Keratinocyte (primary cell): ENCODE measurements at regions not wholly inside any gene's neighbourhood (a gene's known extent, or its start where the extent isn't known, plus 50 kb on each side); places are given as distances from the start of the nearest gene placed in this dataset.

ENCODE experiments used
- DNase-seq: peaks from one replicate; pipeline ENCODE4 v3.0.0-alpha.2; 2011; ENCODE audit warnings: low read depth, missing footprints, low spot score
- FAIRE-seq: peaks from 2 replicates; lab custom pipeline; 2011; peaks lifted over from hg19 to GRCh38; lab: Jason Lieb, UNC
- H2AFZ ChIP-seq: 2 replicates; pipeline ENCODE4 v1.6.0; 2012; ENCODE audit warnings: low read length, control low read depth, inconsistent platforms; ENCODE audit not compliant: control insufficient read depth
- H3K27ac ChIP-seq: 2 replicates; pipeline ENCODE4 v1.5.1; 2011; ENCODE audit warnings: low read length; ENCODE audit not compliant: control insufficient read depth, insufficient read depth
- H3K27me3 ChIP-seq: 3 replicates; pipeline ENCODE4 v1.6.0; 2011; ENCODE audit warnings: low read length; ENCODE audit not compliant: control insufficient read depth, insufficient read depth; ENCODE audit errors: extremely low read depth
- H3K36me3 ChIP-seq, 2 experiments: 2 replicates in 1 of 2; 3 replicates in 1 of 2; pipeline ENCODE4 v1.5.1; 2011; ENCODE audit warnings: low read length in 2 of 2, mild to moderate bottlenecking in 1 of 2; ENCODE audit not compliant: control insufficient read depth in 2 of 2, insufficient read depth in 2 of 2; ENCODE audit errors: extremely low read depth in 1 of 2
- H3K4me1 ChIP-seq: 3 replicates; pipeline ENCODE4 v1.5.1; 2011; ENCODE audit warnings: low read length; ENCODE audit not compliant: control insufficient read depth, insufficient read depth; ENCODE audit errors: extremely low read depth
- H3K4me2 ChIP-seq: 3 replicates; pipeline ENCODE4 v1.6.0; 2011; ENCODE audit warnings: low read depth, low read length; ENCODE audit not compliant: control insufficient read depth, insufficient read depth; ENCODE audit errors: extremely low read depth
- H3K4me3 ChIP-seq, 3 experiments: fragments of 200-600 bp in 1 of 3; sonication (generic) in 1 of 3; 2 replicates in 2 of 3; 3 replicates in 1 of 3; pipeline ENCODE4 v1.5.1; 2011 to 2016; ENCODE audit warnings: low read length in 3 of 3, mild to moderate bottlenecking in 3 of 3, control low read depth in 2 of 3, inconsistent platforms in 1 of 3, low read depth in 1 of 3, mixed read lengths in 1 of 3, mixed run types in 1 of 3, moderate library complexity in 1 of 3; ENCODE audit not compliant: control insufficient read depth in 2 of 3, insufficient read depth in 2 of 3; ENCODE audit errors: extremely low read depth in 1 of 3
- H3K79me2 ChIP-seq: 2 replicates; pipeline ENCODE4 v1.6.0; 2012; ENCODE audit warnings: low read length; ENCODE audit not compliant: control insufficient read depth, insufficient read depth
- H3K9ac ChIP-seq: 3 replicates; pipeline ENCODE4 v1.6.0; 2011; ENCODE audit warnings: low read length; ENCODE audit not compliant: control insufficient read depth, insufficient read depth; ENCODE audit errors: extremely low read depth
- H3K9me1 ChIP-seq: 3 replicates; pipeline ENCODE4 v1.6.0; 2011; ENCODE audit warnings: low read length; ENCODE audit not compliant: control insufficient read depth, insufficient read depth; ENCODE audit errors: extremely low read depth
- H3K9me3 ChIP-seq: 2 replicates; pipeline ENCODE4 v1.5.1; 2012; ENCODE audit warnings: low read depth, low read length; ENCODE audit not compliant: control insufficient read depth
- H4K20me1 ChIP-seq: 3 replicates; pipeline ENCODE4 v1.6.0; 2011; ENCODE audit warnings: low read length; ENCODE audit not compliant: control insufficient read depth, insufficient read depth; ENCODE audit errors: extremely low read depth
- CTCF ChIP-seq, 3 experiments: IDR thresholded peaks in 1 of 3; conservative IDR thresholded peaks in 1 of 3; optimal IDR thresholded peaks in 1 of 3; 2 replicates in 2 of 3; 3 replicates in 1 of 3; pipeline versions ENCODE3 to v1.5.1; 2011; ENCODE audit warnings: low read length in 3 of 3, mild to moderate bottlenecking in 3 of 3, moderate library complexity in 2 of 3, control low read depth in 1 of 3, inconsistent platforms in 1 of 3; ENCODE audit not compliant: insufficient read depth in 2 of 3; ENCODE audit errors: extremely low read depth in 1 of 3
- EZH2 ChIP-seq: IDR thresholded peaks from one replicate; pipeline ENCODE4 v1.6.1; 2012; ENCODE audit warnings: inconsistent platforms, mild to moderate bottlenecking, low read length, moderate library complexity
- dilution Hi-C: fragments of 300-500 bp; cut with MboI; formaldehyde crosslinking; loops from one replicate; pipeline ENCODE4 v1.7.0; 2020; ENCODE audit warnings: low sequenced_read_pairs; ENCODE audit not compliant: extremely low pct_ligation_motif_present

- H3K4me2 ChIP-seq: no peak overlapping the region
- no peaks in the 10 kb centered on the region for H4K20me1 ChIP-seq
- no peak for TF ChIP-seq EZH2
- no peak for TF ChIP-seq CTCF (optimal IDR thresholded peaks at IDR 0.05 in 1 of 3, IDR thresholded peaks at IDR 0.05 in 1 of 3, conservative IDR thresholded peaks at IDR 0.05 in 1 of 3; ENCODE audit: extremely low read depth in 1 of 3, insufficient read depth in 2 of 3, low read length in 3 of 3)
- H3K27me3 ChIP-seq: no peaks in the 10 kb centered on the region
- FAIRE-seq (no peak), DNase-seq (no peak)
- H3K9ac ChIP-seq: no peak overlapping the region
- H3K9me1 ChIP-seq: no peaks in the 10 kb centered on the region
- H2AFZ ChIP-seq: no peak overlapping the region
- H3K36me3 ChIP-seq: no peaks in the 10 kb centered on the region
- no peak overlapping the region for H3K4me3 ChIP-seq
- H3K4me1 ChIP-seq: no peaks in the 10 kb centered on the region
- dilution Hi-C loops: no loop called here
- H3K27ac ChIP-seq: no peak overlapping the region
- H3K9me3 ChIP-seq: no peaks in the 10 kb centered on the region
- H3K79me2 ChIP-seq: no peaks in the 10 kb centered on the region
Measured at GRCh38 chr20:40856653-40857052, 167.6 kb upstream of the MAFB start.

- no peaks in the 10 kb centered on the region for H3K9me3 ChIP-seq
- no peaks in the 10 kb centered on the region for H4K20me1 ChIP-seq
- no peak overlapping the region for H3K4me2 ChIP-seq
- TF ChIP-seq EZH2: no peak
- no peak for TF ChIP-seq CTCF (optimal IDR thresholded peaks at IDR 0.05 in 1 of 3, IDR thresholded peaks at IDR 0.05 in 1 of 3, conservative IDR thresholded peaks at IDR 0.05 in 1 of 3; ENCODE audit: extremely low read depth in 1 of 3, insufficient read depth in 2 of 3, low read length in 3 of 3)
- no peak overlapping the region for H2AFZ ChIP-seq
- no peak for DNase-seq
- dilution Hi-C loops: no loop called here
- H3K4me3 ChIP-seq: no peak overlapping the region
- no peaks in the 10 kb centered on the region for H3K36me3 ChIP-seq
- no peaks in the 10 kb centered on the region for H3K4me1 ChIP-seq
- H3K9me1 ChIP-seq: no peaks in the 10 kb centered on the region
- no peak for FAIRE-seq
- no peaks in the 10 kb centered on the region for H3K27me3 ChIP-seq
- H3K9ac ChIP-seq: no peak overlapping the region
- no peak overlapping the region for H3K27ac ChIP-seq
- H3K79me2 ChIP-seq: no peaks in the 10 kb centered on the region
Measured at GRCh38 chr20:40860487-40860902, 168.1 kb upstream of the TOP1 start.
